ENCODE measurements at regions not wholly inside any gene's neighbourhood (a gene's known extent, or its start where the extent isn't known, plus 50 kb on each side); places are given as distances from the start of the nearest gene placed in this dataset.
A peak's percentile ranks its signal among the peaks of the same experiment; 100 is the strongest.
"Not testable (repeated sequence)": the region's sequence is repeated elsewhere in the genome, so short reads cannot be mapped to it uniquely, and the experiment has no call there.

DNA sequence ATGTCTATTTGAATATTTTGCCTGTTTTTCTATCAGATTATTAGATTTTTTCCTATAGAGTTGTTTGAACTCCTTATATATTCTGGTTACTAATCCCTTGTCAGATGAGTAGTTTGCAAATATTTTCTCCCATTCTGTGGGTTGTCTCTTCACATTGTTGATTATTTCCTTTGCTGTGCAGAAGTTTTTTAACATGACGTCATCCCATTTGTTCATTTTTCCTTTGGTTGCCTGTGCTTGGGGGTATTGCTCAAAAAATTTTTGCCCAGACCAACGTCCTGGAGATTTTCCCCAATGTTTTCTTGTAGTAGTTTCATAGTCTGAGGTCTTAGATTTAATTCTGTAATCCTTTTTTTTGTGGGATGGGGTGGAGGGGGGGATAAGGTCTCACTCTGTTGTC, 168.7 kb upstream of the NFIA start:
- not testable (repeated sequence) for DNase-seq

GRCh38 chr1:60913039-60913438, 169.3 kb upstream of the NFIA start:
- DNase-seq, result no peak

- DNase-seq, result no peak
Observed at GRCh38 chr1:60911966-60912697, 170.2 kb upstream of the NFIA start.

GRCh38 chr1:60908159-60908558, 174.2 kb upstream of the NFIA start:
- no peak for DNase-seq

DNA sequence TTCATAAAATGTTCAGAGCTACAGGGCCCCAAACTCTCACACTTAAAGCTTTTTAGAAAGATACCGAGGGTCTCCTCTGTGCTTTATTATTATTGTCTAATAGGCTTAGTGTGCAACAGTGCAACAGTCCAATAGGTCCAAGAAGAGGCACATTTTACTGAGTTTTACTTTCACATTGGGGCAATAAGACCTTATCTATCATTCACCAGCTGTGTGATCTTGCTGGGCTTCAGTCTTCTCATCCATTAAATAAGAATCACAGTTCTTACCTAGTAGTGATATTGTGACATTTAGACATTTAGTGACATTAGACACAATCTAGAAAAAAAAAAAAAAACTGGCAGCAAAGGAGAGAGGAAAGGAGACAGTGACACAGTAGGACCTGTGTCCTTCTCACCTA, 175.8 kb upstream of the NFIA start:
- DNase-seq, result no peak

DNA sequence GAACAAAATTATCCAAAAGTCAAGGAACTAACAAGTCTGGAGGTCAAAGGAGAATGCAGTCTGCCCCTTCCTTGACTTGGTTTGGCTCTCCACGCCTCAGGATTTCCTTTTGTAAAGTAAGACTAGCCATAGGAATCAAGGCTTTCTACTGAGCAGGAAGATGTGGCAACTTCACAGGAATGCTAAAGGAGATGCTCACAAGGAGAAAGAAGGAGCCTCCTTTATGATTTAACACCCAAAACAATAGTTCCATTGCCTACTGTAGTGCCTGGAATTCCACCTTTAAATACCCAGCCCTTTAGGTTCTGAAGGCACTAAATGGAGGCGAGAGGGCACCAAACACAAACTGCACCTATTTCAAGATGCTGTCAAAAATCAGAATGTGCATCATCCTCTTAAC, 176.3 kb upstream of the NFIA start:
- DNase-seq, result no peak

- no peak for DNase-seq
Observed at GRCh38 chr1:60904099-60904851, 178.1 kb upstream of the NFIA start.

- DNase-seq, result no peak
Observed at GRCh38 chr1:60903591-60903990, 178.8 kb upstream of the NFIA start.

DNA sequence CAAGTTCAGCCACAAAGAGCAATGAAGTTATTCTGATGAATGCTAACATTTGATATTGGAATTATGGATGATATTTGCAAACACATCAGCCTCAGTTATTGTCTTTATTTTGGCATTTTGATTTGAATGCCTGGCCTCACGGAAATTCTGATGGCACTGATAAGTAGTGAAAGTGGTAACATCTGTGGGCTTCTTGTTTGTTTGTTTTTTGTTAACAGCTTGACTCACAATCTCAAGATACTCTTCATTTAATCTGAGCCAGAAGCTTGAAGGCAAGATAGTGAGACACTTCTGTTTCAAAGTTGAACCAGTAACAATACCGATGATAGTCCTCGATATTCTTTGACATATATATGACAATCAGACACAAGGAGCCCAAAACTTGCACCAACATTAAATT, 182.9 kb upstream of the NFIA start:
- no peak for DNase-seq

DNA sequence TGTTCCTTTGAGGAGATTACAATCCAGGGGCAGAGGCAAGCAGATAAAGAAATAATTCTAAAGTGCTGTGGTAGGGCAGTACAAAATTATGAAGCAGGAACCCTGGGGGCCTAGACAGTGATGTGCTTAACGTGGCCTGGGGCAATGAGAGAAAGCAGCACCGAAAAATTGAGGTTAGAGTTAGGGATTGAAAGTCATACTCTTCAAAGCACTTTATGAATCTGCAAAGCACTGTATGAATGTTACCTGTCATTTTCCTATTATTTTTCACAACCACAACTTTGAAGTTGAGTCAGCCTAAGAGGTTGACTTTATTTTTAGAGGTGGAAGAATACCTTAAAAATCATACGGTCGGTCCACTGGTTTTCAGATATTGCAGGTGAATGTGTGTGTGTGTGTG, 183.4 kb upstream of the NFIA start:
- peak; percentile 29 for DNase-seq

DNA sequence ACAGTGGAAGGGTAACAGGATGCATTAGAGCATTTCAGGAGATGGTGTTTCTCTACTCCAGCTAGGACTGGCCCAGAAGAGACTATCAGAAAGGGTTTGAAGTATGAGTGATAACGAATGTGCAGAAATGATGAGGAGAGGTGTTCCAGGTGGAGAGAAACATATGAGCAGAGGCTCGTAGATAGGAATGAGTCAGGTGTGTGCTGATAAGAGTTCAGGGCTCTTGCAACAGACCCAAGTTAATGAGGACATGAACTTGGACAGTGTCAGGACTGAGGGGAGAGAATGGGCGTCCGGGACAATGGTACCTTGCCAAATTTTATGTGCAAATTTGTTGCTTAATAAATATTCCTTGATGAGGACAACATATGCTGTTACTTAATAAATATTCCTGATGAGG, 183.9 kb upstream of the NFIA start:
- no peak for DNase-seq

DNA sequence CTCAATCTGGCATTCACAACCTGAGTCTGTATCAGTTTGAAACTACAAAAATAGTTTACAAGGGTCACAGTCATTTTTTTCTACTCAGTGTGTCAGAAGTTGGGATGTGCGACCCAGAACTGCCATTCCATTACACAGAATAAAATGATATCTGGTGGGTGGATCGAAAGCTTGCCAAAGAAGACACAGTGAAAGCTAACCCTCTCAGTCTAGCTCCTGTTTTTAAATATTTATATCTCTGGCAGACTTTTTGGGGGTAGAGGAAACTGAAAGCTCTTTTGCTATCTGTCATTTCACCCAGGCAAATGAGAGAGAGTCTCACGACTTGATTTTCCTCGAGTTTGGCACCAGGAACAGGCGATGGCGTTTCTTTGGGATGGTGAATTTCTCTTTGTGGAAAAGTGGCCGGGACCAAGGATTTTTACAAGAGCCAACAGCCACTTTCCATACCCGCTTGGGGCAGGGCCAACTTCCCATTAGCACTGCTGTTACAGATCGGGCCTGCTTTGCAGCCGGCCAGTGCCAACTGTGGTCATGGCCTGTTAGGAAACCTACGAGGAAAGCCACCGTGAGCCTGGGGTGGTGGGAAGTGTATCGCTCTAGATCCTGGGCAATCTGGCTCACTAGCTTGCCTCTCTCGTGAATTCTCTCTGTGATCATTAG, 185.5 kb upstream of the NFIA start:
- no peak for DNase-seq

DNA sequence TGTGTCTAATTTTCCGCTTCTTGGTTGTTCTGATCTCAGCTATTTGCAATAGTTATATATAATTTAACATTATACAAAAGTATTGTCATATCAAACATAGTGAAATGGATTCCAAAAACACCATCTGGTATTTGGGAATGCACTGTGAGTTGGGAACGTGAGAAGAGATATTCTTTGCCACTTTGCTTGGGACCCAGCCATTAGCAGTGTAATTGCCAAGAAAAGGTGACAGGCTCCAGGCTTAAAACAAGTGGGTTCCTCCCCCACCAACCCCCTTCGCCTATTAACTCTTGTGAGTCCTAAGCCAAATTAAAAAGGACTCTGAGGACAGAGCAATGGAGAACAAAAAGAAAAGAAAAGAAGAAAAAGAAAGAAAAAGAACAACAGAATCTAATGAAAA, 186.7 kb upstream of the NFIA start:
- no peak for DNase-seq

- DNase-seq, result no peak
Observed at GRCh38 chr1:60895252-60895651, 187.1 kb upstream of the NFIA start.

- no peak for DNase-seq
Observed at GRCh38 chr1:60894741-60895140, 187.6 kb upstream of the NFIA start.

DNA sequence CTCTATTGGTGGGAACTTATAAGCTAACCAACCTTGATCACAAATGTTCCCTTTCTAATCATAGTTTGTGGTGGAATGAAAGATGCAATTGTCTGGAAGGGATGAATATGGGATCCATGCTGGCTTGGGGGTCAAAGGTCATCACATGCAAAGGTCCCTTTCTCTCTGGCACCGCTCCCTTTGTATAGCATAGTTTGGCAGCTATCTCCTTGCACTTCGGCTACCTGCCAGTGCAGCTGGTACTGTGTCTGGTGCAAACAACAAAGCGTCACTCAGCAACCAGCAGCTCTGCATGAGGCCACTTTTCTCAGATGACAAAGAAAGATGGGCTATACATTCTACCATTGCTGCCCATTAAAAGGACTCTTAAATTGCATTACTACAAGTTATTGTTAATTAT, 188.2 kb upstream of the NFIA start:
- no peak for DNase-seq

DNA sequence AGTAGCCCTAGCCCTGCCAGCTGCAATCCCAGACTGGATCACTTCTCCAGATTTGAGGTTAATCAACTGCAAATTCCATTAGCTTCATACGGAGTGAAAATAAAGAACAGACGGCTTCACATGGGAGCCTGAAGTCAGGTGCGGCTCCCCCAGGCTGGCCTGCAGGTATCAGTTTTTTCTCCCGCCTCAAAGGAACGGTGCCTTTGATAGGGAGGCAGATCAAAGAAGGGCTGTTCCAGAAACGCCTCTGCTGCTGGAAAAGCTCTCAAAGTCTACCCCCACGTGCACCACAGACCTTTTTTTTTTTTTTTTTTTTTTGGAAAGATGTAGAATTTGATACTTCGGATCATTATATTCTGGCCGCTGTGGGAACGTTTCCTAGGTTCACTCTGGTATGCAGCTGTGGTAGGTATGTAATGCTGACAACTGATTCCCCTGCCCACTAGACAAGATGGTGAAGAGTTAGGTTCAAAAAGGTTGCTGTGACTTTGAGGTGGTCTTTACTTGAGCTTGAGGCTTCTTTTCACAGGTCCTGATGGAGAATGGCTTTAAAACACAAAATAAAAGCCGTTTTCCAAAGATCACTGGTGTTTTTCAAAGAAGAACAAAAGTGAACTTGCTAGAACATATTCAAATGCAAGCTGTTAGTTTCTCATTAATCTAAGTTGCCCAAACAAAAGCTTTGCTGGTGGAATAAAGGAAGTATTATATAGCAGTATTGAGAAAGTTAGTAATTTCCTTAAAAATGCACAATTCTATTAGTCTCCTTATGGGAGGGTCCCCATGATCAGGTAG, 189.0 kb upstream of the NFIA start:
- no peak for DNase-seq

GRCh38 chr1:60891765-60892164, 190.6 kb upstream of the NFIA start:
- no peak for DNase-seq

DNA sequence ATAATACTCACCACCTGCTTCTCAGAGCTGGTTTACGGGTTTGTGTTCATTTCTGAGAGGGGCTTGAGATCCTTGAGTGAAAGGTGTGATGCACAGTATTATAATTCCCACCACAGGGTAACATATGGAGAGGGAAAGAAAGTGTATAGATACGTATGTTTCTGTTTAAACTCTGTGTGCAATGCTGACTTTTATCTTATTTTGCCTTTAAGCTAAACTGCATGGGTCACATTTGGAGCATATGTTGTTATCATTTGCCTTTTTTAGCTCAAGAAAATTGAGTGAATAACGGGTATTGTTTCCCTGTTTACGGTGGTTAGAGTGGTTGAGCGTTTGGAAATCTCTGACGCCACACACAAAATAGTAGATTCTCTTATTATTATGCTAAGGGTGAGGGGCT, 191.1 kb upstream of the NFIA start:
- DNase-seq, result no peak

- DNase-seq, result no peak
Observed at GRCh38 chr1:60890664-60891063, 191.7 kb upstream of the NFIA start.

GRCh38 chr1:60889709-60890108, 192.7 kb upstream of the NFIA start:
- DNase-seq, result no peak

DNA sequence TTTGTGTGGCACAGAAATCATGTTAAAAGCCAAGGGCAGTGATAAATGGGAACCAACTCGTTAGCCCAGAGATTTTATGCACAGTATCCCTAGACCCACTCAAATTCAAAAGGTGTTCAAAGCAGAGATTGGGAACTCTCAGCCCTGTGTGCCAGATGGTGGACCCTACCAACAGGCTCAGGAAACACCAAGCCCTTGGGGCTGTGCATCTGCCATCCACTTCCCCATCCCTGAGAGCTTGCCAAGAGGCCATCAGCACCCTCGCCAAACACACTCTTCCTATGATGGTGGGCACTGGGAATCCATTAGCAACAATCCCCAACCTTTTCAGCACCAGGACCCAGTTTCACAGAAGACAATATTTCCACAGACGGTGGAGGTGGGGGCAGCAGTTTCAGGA, 194.2 kb upstream of the NFIA start:
- no peak for DNase-seq

DNA sequence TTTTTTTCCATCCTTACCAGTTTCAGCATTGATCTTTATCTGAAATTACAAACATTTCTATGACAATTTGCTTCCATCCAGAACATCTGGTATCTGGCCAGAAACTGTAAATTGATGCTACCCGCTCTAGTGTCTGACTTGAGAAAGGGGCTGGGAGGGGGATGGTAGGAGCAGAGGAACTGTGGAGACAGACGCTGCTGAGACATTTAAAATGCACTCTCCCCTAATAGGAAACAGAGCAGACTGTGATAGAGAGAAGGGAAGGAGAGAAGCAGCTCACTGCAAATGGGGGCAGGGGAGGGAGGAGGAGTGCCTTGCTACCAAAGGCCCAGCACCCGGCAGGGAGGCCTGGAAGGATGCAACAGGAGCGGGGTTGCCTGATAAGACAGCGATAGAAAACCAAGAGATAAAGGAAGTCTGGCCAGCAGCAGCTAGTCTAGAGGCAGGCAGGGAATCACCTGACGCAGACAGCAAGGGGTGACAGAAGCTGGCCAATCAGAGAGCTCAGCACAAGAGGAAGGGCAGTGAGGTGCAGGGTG, 195.5 kb upstream of the NFIA start:
- no peak for DNase-seq
